ENCODE measurements at regions not wholly inside any gene's neighbourhood (a gene's known extent, or its start where the extent isn't known, plus 50 kb on each side); places are given as distances from the start of the nearest gene placed in this dataset.
A peak's percentile ranks its signal among the peaks of the same experiment; 100 is the strongest.
"Not testable (repeated sequence)": the region's sequence is repeated elsewhere in the genome, so short reads cannot be mapped to it uniquely, and the experiment has no call there.

- DNase-seq (ENCODE audit: low read depth in 2 of 2), result peak; percentile 15 to 17
These were observed 626.7 kb downstream of the PRR16 start for GRCh38 chr5:121090822-121091221.

- DNase-seq (ENCODE audit: low read depth in 2 of 2), result no peak
These were observed 636.8 kb downstream of the PRR16 start for GRCh38 chr5:121100931-121101330.

GRCh38 chr5:121105921-121106320 lies 641.8 kb downstream of the PRR16 start:
- DNase-seq (ENCODE audit: low read depth in 2 of 2), result no peak

- not testable (repeated sequence) for DNase-seq (ENCODE audit: low read depth in 2 of 2)
These were observed 642.9 kb downstream of the PRR16 start for GRCh38 chr5:121106721-121107690.

GRCh38 chr5:121108725-121109124 lies 644.6 kb downstream of the PRR16 start:
- no peak for DNase-seq (ENCODE audit: low read depth in 2 of 2)

- DNase-seq (ENCODE audit: low read depth in 2 of 2), result no peak
These were observed 645.7 kb downstream of the PRR16 start for GRCh38 chr5:121109817-121110216.

- DNase-seq (ENCODE audit: low read depth in 2 of 2), result no peak
These were observed 657.7 kb downstream of the PRR16 start for GRCh38 chr5:121121786-121122185.

- no peak for DNase-seq (ENCODE audit: low read depth in 2 of 2)
These were observed 674.4 kb downstream of the PRR16 start for GRCh38 chr5:121138495-121138907.

GRCh38 chr5:121138952-121139351 lies 674.9 kb downstream of the PRR16 start:
- no peak for DNase-seq (ENCODE audit: low read depth in 2 of 2)

- DNase-seq (ENCODE audit: low read depth in 2 of 2), result no peak
These were observed 680.7 kb downstream of the PRR16 start for GRCh38 chr5:121144764-121145163.

GRCh38 chr5:121151534-121151933 lies 687.4 kb downstream of the PRR16 start:
- DNase-seq (ENCODE audit: low read depth in 2 of 2), result no peak

- no peak for DNase-seq (ENCODE audit: low read depth in 2 of 2)
These were observed 688.3 kb downstream of the PRR16 start for GRCh38 chr5:121152411-121152810.

- no peak for DNase-seq (ENCODE audit: low read depth in 2 of 2)
These were observed 692.5 kb downstream of the PRR16 start for GRCh38 chr5:121156565-121156964.

- DNase-seq (ENCODE audit: low read depth in 2 of 2), result no peak
These were observed 693.2 kb upstream of the FTMT start for GRCh38 chr5:121158451-121158850.

GRCh38 chr5:121160591-121160990 lies 691.1 kb upstream of the FTMT start:
- no peak for DNase-seq (ENCODE audit: low read depth in 2 of 2)

GRCh38 chr5:121164632-121165031 lies 687.0 kb upstream of the FTMT start:
- no peak for DNase-seq (ENCODE audit: low read depth in 2 of 2)

- DNase-seq (ENCODE audit: low read depth in 2 of 2), result no peak
These were observed 680.3 kb upstream of the FTMT start for GRCh38 chr5:121171361-121171760.

- DNase-seq (ENCODE audit: low read depth in 2 of 2), result no peak
These were observed 679.8 kb upstream of the FTMT start for GRCh38 chr5:121171834-121172233.

GRCh38 chr5:121174351-121174750 lies 677.3 kb upstream of the FTMT start:
- peak in 1 of 2 experiments; percentile 13 for DNase-seq (ENCODE audit: low read depth in 2 of 2)

GRCh38 chr5:121175986-121176385 lies 675.7 kb upstream of the FTMT start:
- no peak for DNase-seq (ENCODE audit: low read depth in 2 of 2)

GRCh38 chr5:121182788-121183490 lies 668.7 kb upstream of the FTMT start:
- no peak for DNase-seq (ENCODE audit: low read depth in 2 of 2)

- DNase-seq (ENCODE audit: low read depth in 2 of 2), result no peak
These were observed 662.8 kb upstream of the FTMT start for GRCh38 chr5:121188849-121189248.

Measured in fibroblast of skin of left biceps (primary cell).